GM12878 (cell line): ENCODE measurements at regions not wholly inside any gene's neighbourhood (a gene's known extent, or its start where the extent isn't known, plus 50 kb on each side); places are given as distances from the start of the nearest gene placed in this dataset.

Experiments
- ATAC-seq: fragments of 200-7000 bp; cut with Tn5 transposase; 3 replicates; pipeline ENCODE4 v1.9.1; 2020; ENCODE audit warnings: mild to moderate bottlenecking, moderate library complexity
- BruUV-seq: library from RNA; stranded (reverse); fragments of 400-500 nt; replicated peaks from 2 replicates; lab custom pipeline; 2021; lab: Mats Ljungman, UMichigan
- CTCF ChIA-PET: fragments of 300-600 bp; sonication (Branson Sonifier 250); formaldehyde crosslinking; extraction: SDS; loops from one replicate; lab custom pipeline; 2021; ENCODE audit warnings: inconsistent platforms; lab: Yijun Ruan, JAX
- POLR2A ChIA-PET: fragments of 350-600 bp; formaldehyde crosslinking; extraction: SDS; loops from one replicate; lab custom pipeline; 2021; ENCODE audit warnings: inconsistent platforms; lab: Charles Lee
- RAD21 ChIA-PET: fragments of 300-600 bp; sonication (Branson Sonifier 250); formaldehyde crosslinking; loops from one replicate; lab custom pipeline; 2023; ENCODE audit warnings: antibody characterized with exemption; ENCODE audit not compliant: unreplicated experiment; lab: Charles Lee
- SMC1A ChIA-PET: fragments of 300-600 bp; sonication (Branson Sonifier 250); formaldehyde crosslinking; loops from one replicate; lab custom pipeline; 2023; ENCODE audit not compliant: unreplicated experiment, uncharacterized antibody; lab: Charles Lee
- DNase-seq: peaks from one replicate; pipeline ENCODE4 v3.0.0-alpha.2; 2011; ENCODE audit warnings: low read depth, low spot score
- FAIRE-seq: peaks from 3 replicates; lab custom pipeline; 2011; peaks lifted over from hg19 to GRCh38; lab: Jason Lieb, UNC
- H2AFZ ChIP-seq: 2 replicates; pipeline ENCODE4 v1.6.0; 2011; ENCODE audit warnings: low read depth, low read length, control low read depth; ENCODE audit not compliant: control insufficient read depth
- H3K27ac ChIP-seq: 2 replicates; pipeline ENCODE4 v1.5.1; 2011; ENCODE audit warnings: control low read depth; ENCODE audit not compliant: control insufficient read depth, insufficient read depth
- H3K27me3 ChIP-seq, 2 experiments: replicated peaks in 1 of 2; 2 replicates each; pipeline versions ENCODE4 v1.6.0 to v1.6.1; 2011; ENCODE audit warnings: low read length in 1 of 2; ENCODE audit not compliant: control insufficient read depth in 2 of 2, insufficient read depth in 2 of 2
- H3K36me3 ChIP-seq, 2 experiments: 2 replicates each; pipeline ENCODE4 v1.5.1; 2011; ENCODE audit warnings: low read length in 1 of 2; ENCODE audit not compliant: control insufficient read depth in 2 of 2, insufficient read depth in 2 of 2
- H3K4me1 ChIP-seq: 2 replicates; pipeline ENCODE4 v1.6.1; 2011; ENCODE audit warnings: mild to moderate bottlenecking, low read length, moderate library complexity, mixed read lengths; ENCODE audit not compliant: control insufficient read depth, insufficient read depth
- H3K4me2 ChIP-seq: 2 replicates; pipeline ENCODE4 v1.6.0; 2011; ENCODE audit warnings: control low read depth; ENCODE audit not compliant: control insufficient read depth, insufficient read depth
- H3K4me3 ChIP-seq: fragments of 200-600 bp; sonication (generic); 2 replicates; pipeline ENCODE4 v1.5.1; 2016
- H3K79me2 ChIP-seq: 2 replicates; pipeline ENCODE4 v1.6.0; 2011; ENCODE audit warnings: low read length; ENCODE audit not compliant: control insufficient read depth, insufficient read depth
- H3K9ac ChIP-seq: 2 replicates; pipeline ENCODE4 v1.8.0; 2011; ENCODE audit warnings: low read length, control low read depth, mixed read lengths; ENCODE audit not compliant: control insufficient read depth, insufficient read depth
- H3K9me3 ChIP-seq: replicated peaks from 3 replicates; pipeline ENCODE4 v1.5.1; 2011; ENCODE audit warnings: mild to moderate bottlenecking, low read length; ENCODE audit not compliant: control insufficient read depth, insufficient read depth
- H4K20me1 ChIP-seq: 2 replicates; pipeline ENCODE4 v1.6.0; 2011; ENCODE audit not compliant: control insufficient read depth, insufficient read depth
- BCL11A ChIP-seq: IDR thresholded peaks from 2 replicates; pipeline ENCODE4 v1.6.1; 2011; ENCODE audit warnings: low read depth, low read length
- CHD1 ChIP-seq: IDR thresholded peaks from 2 replicates; pipeline ENCODE4 v1.6.1; 2012; ENCODE audit warnings: low read depth, low read length, improper control_type of control experiment
- CREB1 ChIP-seq: IDR thresholded peaks from 2 replicates; pipeline ENCODE4 v1.6.1; 2012; ENCODE audit warnings: low read depth, mild to moderate bottlenecking, inconsistent platforms
- HCFC1 ChIP-seq: fragments of 150-350 bp; IDR thresholded peaks from 2 replicates; pipeline ENCODE4 v1.6.1; 2014; ENCODE audit warnings: low read length
- HDAC2 ChIP-seq: fragments of 200-600 bp; sonication (generic); IDR thresholded peaks from 2 replicates; pipeline ENCODE4 v1.6.1; 2017
- JUND ChIP-seq: IDR thresholded peaks from 2 replicates; pipeline ENCODE4 v1.6.1; 2012; ENCODE audit warnings: low read depth, mild to moderate bottlenecking, low read length, improper control_type of control experiment, moderate library complexity
- NFXL1 ChIP-seq: fragments of 450-650 bp; IDR thresholded peaks from 2 replicates; pipeline ENCODE4 v1.6.1; 2017; ENCODE audit warnings: antibody characterized with exemption, mild to moderate bottlenecking, borderline replicate concordance
- NFYB ChIP-seq: IDR thresholded peaks from 2 replicates; pipeline ENCODE4 v1.6.1; 2011; ENCODE audit warnings: low read depth, mild to moderate bottlenecking, low read length, improper control_type of control experiment, moderate library complexity; ENCODE audit not compliant: insufficient read depth
- NR2C2 ChIP-seq: IDR thresholded peaks from 2 replicates; pipeline ENCODE4 v1.6.1; 2011; ENCODE audit warnings: borderline replicate concordance, low read depth; ENCODE audit not compliant: control insufficient read depth, insufficient read length
- RAD51 ChIP-seq: fragments of 450-650 bp; IDR thresholded peaks from 2 replicates; pipeline ENCODE4 v1.6.1; 2016; ENCODE audit warnings: moderate library complexity, mild to moderate bottlenecking, inconsistent platforms
- RBBP5 ChIP-seq: fragments of 200-600 bp; sonication (generic); conservative IDR thresholded peaks from 2 replicates; pipeline ENCODE4 v1.6.1; 2016
- SREBF1 ChIP-seq: IDR thresholded peaks from 2 replicates; pipeline ENCODE4 v1.6.1; 2012; ENCODE audit warnings: mild to moderate bottlenecking, low read length
- TBL1XR1 ChIP-seq: IDR thresholded peaks from 2 replicates; pipeline ENCODE4 v1.6.1; 2012; ENCODE audit warnings: low read depth, low read length, improper control_type of control experiment
- ZNF274 ChIP-seq: IDR thresholded peaks from one replicate; pipeline ENCODE4 v1.8.0; 2011; ENCODE audit not compliant: insufficient read length, insufficient read depth
- WGBS: methylation state at CpG from one replicate; pipeline ENCODE4 v1.1.6; 2016; ENCODE audit warnings: low lambda C conversion rate; ENCODE audit not compliant: insufficient replicate concordance, insufficient coverage; ENCODE audit errors: missing lambda C conversion rate; 5-methylcytosine and 5-hydroxymethylcytosine counted together
- in situ Hi-C: fragments of 300-500 bp; cut with MboI; formaldehyde crosslinking; loops from 9 replicates; pipeline ENCODE4 v1.14.3; 2018; ENCODE audit warnings: mixed read lengths
- intact Hi-C: fragments of 100-400 bp; cut with micrococcal nuclease; formaldehyde crosslinking; loops from one replicate; pipeline ENCODE4 v1.14.2; 2022; ENCODE audit not compliant: unreplicated experiment
- TF ChIP-seq, protein P1 (sequence below): fragments of 450-650 bp; conservative IDR thresholded peaks from 2 replicates; pipeline ENCODE4 v1.6.1; 2017; ENCODE audit warnings: mild to moderate bottlenecking, moderate library complexity
- TF ChIP-seq, protein P2 (sequence below): IDR thresholded peaks from 2 replicates; pipeline ENCODE4 v1.6.1; 2011; ENCODE audit warnings: borderline replicate concordance, low read depth, mild to moderate bottlenecking, moderate library complexity, low read length; ENCODE audit not compliant: insufficient read depth, poor library complexity, severe bottlenecking
- TF ChIP-seq, protein P3 (sequence below): fragments of 450-650 bp; IDR thresholded peaks from 2 replicates; pipeline ENCODE4 v1.6.1; 2017; ENCODE audit warnings: low read depth, mild to moderate bottlenecking, moderate library complexity
- TF ChIP-seq, protein P4 (sequence below): IDR thresholded peaks from 2 replicates; pipeline ENCODE4 v1.6.1; 2011; ENCODE audit warnings: low read depth, low read length, improper control_type of control experiment, borderline replicate concordance
- TF ChIP-seq, protein P5 (sequence below): IDR thresholded peaks from 2 replicates; pipeline ENCODE4 v1.6.1; 2012; ENCODE audit warnings: low read depth, low read length, improper control_type of control experiment

DNA sequence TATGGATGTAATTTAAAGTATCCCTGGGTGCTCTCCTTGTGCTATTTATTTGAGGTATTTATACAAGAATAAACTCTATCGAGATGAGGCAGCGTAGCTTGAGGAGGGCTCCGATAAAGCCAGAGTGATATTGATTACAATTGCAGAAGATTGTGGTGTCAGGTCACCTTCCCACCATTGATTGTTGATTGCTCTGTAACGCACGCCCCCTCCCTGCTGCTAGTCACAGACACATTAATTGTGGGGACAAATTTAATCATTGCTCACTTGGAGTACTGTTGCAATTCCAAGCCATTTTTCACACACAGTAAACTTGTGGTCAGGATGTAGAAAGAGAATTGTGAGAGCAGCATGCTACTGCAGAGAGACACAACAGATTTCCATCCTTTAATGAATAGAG lies 75.4 kb downstream of the IRX3 start:
- Histone ChIP-seq H3K4me3 (no peak overlapping the region), H3K79me2 (no peaks in the 10 kb centered on the region), H4K20me1 (no peaks in the 10 kb centered on the region), H3K9me3 (no peaks in the 10 kb centered on the region), H3K9ac (no peak overlapping the region)
- no peak for DNase-seq
- ChIA-PET RAD21 (no interaction called here), CTCF (no interaction called here), POLR2A (no interaction called here), SMC1A (no interaction called here)
- 72% methylated on average over 5 of the region's 5 CpGs for WGBS
- in situ Hi-C loops, result no loop called here
- ATAC-seq, result no peak
- TF ChIP-seq NFXL1 (no peak), NR2C2 (no peak), ZNF274 (no peak), RBBP5 (no peak), TBL1XR1 (no peak), JUND (no peak), RAD51 (no peak), SREBF1 (no peak), CHD1 (no peak), NFYB (no peak), HDAC2 (no peak), BCL11A (no peak), HCFC1 (no peak), CREB1 (no peak)
- TF ChIP-seq, protein P1, sequence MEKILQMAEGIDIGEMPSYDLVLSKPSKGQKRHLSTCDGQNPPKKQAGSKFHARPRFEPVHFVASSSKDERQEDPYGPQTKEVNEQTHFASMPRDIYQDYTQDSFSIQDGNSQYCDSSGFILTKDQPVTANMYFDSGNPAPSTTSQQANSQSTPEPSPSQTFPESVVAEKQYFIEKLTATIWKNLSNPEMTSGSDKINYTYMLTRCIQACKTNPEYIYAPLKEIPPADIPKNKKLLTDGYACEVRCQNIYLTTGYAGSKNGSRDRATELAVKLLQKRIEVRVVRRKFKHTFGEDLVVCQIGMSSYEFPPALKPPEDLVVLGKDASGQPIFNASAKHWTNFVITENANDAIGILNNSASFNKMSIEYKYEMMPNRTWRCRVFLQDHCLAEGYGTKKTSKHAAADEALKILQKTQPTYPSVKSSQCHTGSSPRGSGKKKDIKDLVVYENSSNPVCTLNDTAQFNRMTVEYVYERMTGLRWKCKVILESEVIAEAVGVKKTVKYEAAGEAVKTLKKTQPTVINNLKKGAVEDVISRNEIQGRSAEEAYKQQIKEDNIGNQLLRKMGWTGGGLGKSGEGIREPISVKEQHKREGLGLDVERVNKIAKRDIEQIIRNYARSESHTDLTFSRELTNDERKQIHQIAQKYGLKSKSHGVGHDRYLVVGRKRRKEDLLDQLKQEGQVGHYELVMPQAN, result no peak
- TF ChIP-seq, protein P2, sequence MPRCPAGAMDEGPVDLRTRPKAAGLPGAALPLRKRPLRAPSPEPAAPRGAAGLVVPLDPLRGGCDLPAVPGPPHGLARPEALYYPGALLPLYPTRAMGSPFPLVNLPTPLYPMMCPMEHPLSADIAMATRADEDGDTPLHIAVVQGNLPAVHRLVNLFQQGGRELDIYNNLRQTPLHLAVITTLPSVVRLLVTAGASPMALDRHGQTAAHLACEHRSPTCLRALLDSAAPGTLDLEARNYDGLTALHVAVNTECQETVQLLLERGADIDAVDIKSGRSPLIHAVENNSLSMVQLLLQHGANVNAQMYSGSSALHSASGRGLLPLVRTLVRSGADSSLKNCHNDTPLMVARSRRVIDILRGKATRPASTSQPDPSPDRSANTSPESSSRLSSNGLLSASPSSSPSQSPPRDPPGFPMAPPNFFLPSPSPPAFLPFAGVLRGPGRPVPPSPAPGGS, result no peak
- TF ChIP-seq, protein P3, sequence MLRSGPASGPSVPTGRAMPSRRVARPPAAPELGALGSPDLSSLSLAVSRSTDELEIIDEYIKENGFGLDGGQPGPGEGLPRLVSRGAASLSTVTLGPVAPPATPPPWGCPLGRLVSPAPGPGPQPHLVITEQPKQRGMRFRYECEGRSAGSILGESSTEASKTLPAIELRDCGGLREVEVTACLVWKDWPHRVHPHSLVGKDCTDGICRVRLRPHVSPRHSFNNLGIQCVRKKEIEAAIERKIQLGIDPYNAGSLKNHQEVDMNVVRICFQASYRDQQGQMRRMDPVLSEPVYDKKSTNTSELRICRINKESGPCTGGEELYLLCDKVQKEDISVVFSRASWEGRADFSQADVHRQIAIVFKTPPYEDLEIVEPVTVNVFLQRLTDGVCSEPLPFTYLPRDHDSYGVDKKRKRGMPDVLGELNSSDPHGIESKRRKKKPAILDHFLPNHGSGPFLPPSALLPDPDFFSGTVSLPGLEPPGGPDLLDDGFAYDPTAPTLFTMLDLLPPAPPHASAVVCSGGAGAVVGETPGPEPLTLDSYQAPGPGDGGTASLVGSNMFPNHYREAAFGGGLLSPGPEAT, result no peak
- TF ChIP-seq, protein P4, sequence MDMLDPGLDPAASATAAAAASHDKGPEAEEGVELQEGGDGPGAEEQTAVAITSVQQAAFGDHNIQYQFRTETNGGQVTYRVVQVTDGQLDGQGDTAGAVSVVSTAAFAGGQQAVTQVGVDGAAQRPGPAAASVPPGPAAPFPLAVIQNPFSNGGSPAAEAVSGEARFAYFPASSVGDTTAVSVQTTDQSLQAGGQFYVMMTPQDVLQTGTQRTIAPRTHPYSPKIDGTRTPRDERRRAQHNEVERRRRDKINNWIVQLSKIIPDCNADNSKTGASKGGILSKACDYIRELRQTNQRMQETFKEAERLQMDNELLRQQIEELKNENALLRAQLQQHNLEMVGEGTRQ, result no peak
- TF ChIP-seq, protein P5, sequence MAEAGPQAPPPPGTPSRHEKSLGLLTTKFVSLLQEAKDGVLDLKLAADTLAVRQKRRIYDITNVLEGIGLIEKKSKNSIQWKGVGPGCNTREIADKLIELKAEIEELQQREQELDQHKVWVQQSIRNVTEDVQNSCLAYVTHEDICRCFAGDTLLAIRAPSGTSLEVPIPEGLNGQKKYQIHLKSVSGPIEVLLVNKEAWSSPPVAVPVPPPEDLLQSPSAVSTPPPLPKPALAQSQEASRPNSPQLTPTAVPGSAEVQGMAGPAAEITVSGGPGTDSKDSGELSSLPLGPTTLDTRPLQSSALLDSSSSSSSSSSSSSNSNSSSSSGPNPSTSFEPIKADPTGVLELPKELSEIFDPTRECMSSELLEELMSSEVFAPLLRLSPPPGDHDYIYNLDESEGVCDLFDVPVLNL, result no peak
- TF ChIP-seq, all 136 proteins: peak for 0
- intact Hi-C loops, result no loop called here
- no peak for FAIRE-seq
- no TSS peak for BruUV-seq
- H3K4me1 ChIP-seq, result no peaks in the 10 kb centered on the region
- H3K27me3 ChIP-seq, result no peaks in the 10 kb centered on the region; a peak in 1 of 4 replicates
- no peak overlapping the region for H3K4me2 ChIP-seq
- H3K27ac ChIP-seq, result no peak overlapping the region
- H3K36me3 ChIP-seq, result no peaks in the 10 kb centered on the region
- no peak overlapping the region for H2AFZ ChIP-seq
